DMS53 (cell line): ENCODE measurements at regions not wholly inside any gene's neighbourhood (a gene's known extent, or its start where the extent isn't known, plus 50 kb on each side); places are given as distances from the start of the nearest gene placed in this dataset.
A peak's percentile ranks its signal among the peaks of the same experiment; 100 is the strongest.
"Not testable (repeated sequence)": the region's sequence is repeated elsewhere in the genome, so short reads cannot be mapped to it uniquely, and the experiment has no call there.

Experiments
- DNase-seq: peaks from one replicate; lab custom pipeline; 2025; lab: John Stamatoyannopoulos, UW

- no peak for DNase-seq
Measured at GRCh38 chr4:178173771-178174170, 731.5 kb upstream of the AGA start.

- peak; percentile 1 for DNase-seq
Measured at GRCh38 chr4:178174756-178175155, 732.5 kb upstream of the AGA start.

- no peak for DNase-seq
Measured at GRCh38 chr4:178185517-178185916, 743.3 kb upstream of the AGA start.

- no peak for DNase-seq
Measured at GRCh38 chr4:178192611-178193010, 750.4 kb upstream of the AGA start.

- DNase-seq: peak; percentile 6
Measured at GRCh38 chr4:178196751-178197374, 754.6 kb upstream of the AGA start.

- no peak for DNase-seq
Measured at GRCh38 chr4:178198691-178199090, 756.5 kb upstream of the AGA start.

GRCh38 chr4:178202422-178202821 is 760.2 kb upstream of the AGA start:
- DNase-seq: no peak

- no peak for DNase-seq
Measured at GRCh38 chr4:178205826-178206225, 763.6 kb upstream of the AGA start.

- DNase-seq: no peak
Measured at GRCh38 chr4:178215309-178215708, 773.1 kb upstream of the AGA start.

GRCh38 chr4:178215763-178216162 is 773.5 kb upstream of the AGA start:
- DNase-seq: no peak

- not testable (repeated sequence) for DNase-seq
Measured at GRCh38 chr4:178226421-178226820, 784.2 kb upstream of the AGA start.

GRCh38 chr4:178233906-178234305 is 791.7 kb upstream of the AGA start:
- no peak for DNase-seq

GRCh38 chr4:178240891-178241290 is 798.7 kb upstream of the AGA start:
- DNase-seq: no peak

- no peak for DNase-seq
Measured at GRCh38 chr4:178241601-178242118, 799.4 kb upstream of the AGA start.

GRCh38 chr4:178242655-178243054 is 800.4 kb upstream of the AGA start:
- no peak for DNase-seq

GRCh38 chr4:178244785-178245184 is 802.5 kb upstream of the AGA start:
- DNase-seq: no peak

GRCh38 chr4:178255172-178255571 is 812.9 kb upstream of the AGA start:
- DNase-seq: no peak

- no peak for DNase-seq
Measured at GRCh38 chr4:178258603-178259002, 816.4 kb upstream of the AGA start.

- DNase-seq: no peak
Measured at GRCh38 chr4:178259566-178259965, 817.3 kb upstream of the AGA start.

GRCh38 chr4:178264001-178264400 is 821.8 kb upstream of the AGA start:
- no peak for DNase-seq

GRCh38 chr4:178271386-178271785 is 829.1 kb upstream of the AGA start:
- no peak for DNase-seq

- no peak for DNase-seq
Measured at GRCh38 chr4:178273168-178273567, 830.9 kb upstream of the AGA start.

- peak; percentile 33 for DNase-seq
Measured at GRCh38 chr4:178275671-178276360, 833.6 kb upstream of the AGA start.

GRCh38 chr4:178280362-178280761 is 838.1 kb upstream of the AGA start:
- DNase-seq: no peak
